NCI-H2081 (cell line): ENCODE measurements at regions not wholly inside any gene's neighbourhood (a gene's known extent, or its start where the extent isn't known, plus 50 kb on each side); places are given as distances from the start of the nearest gene placed in this dataset.

Experiments
- DNase-seq, 2 experiments: peaks; one replicate each; lab custom pipeline; 2025; lab: John Stamatoyannopoulos, UW

GRCh38 chr5:10876006-10876744 lies 115.1 kb upstream of the DAP start:
- no peak for DNase-seq

- no peak for DNase-seq
Observed at GRCh38 chr5:10875201-10875768, 114.3 kb upstream of the DAP start.

GRCh38 chr5:10874541-10874940 lies 113.5 kb upstream of the DAP start:
- no peak for DNase-seq

GRCh38 chr5:10870791-10871190 lies 109.8 kb upstream of the DAP start:
- DNase-seq: no peak

GRCh38 chr5:10868956-10869355 lies 107.9 kb upstream of the DAP start:
- no peak for DNase-seq

GRCh38 chr5:10867389-10868303 lies 106.6 kb upstream of the DAP start:
- DNase-seq: no peak

- no peak for DNase-seq
Observed at GRCh38 chr5:10866913-10867312, 105.9 kb upstream of the DAP start.

GRCh38 chr5:10863763-10864383 lies 102.8 kb upstream of the DAP start:
- peak; percentile 72 to 74 for DNase-seq

- no peak for DNase-seq
Observed at GRCh38 chr5:10862085-10862484, 101.1 kb upstream of the DAP start.

GRCh38 chr5:10861423-10861790 lies 100.4 kb upstream of the DAP start:
- no peak for DNase-seq

- DNase-seq: no peak
Observed at GRCh38 chr5:10860645-10861422, 99.8 kb upstream of the DAP start.

- DNase-seq: no peak
Observed at GRCh38 chr5:10860196-10860543, 99.1 kb upstream of the DAP start.

- no peak for DNase-seq
Observed at GRCh38 chr5:10859393-10860195, 98.6 kb upstream of the DAP start.

- DNase-seq: no peak
Observed at GRCh38 chr5:10858945-10859344, 97.9 kb upstream of the DAP start.

GRCh38 chr5:10858307-10858706 lies 97.3 kb upstream of the DAP start:
- DNase-seq: no peak

GRCh38 chr5:10857338-10857733 lies 96.3 kb upstream of the DAP start:
- DNase-seq: no peak

GRCh38 chr5:10856683-10857337 lies 95.8 kb upstream of the DAP start:
- DNase-seq: no peak

GRCh38 chr5:10856071-10856470 lies 95.0 kb upstream of the DAP start:
- DNase-seq: no peak

- no peak for DNase-seq
Observed at GRCh38 chr5:10854506-10855277, 93.7 kb upstream of the DAP start.

- DNase-seq: no peak
Observed at GRCh38 chr5:10853154-10853553, 92.1 kb upstream of the DAP start.
